ENCODE measurements at regions not wholly inside any gene's neighbourhood (a gene's known extent, or its start where the extent isn't known, plus 50 kb on each side); places are given as distances from the start of the nearest gene placed in this dataset.
A peak's percentile ranks its signal among the peaks of the same experiment; 100 is the strongest.

- in situ Hi-C loops (cut with HindIII; ENCODE audit: low sequenced_read_pairs): no loop called here
- no peak for DNase-seq (ENCODE audit: low spot score)
Observed at GRCh38 chr1:78787544-78787943, 137.9 kb downstream of the IFI44 start.

- in situ Hi-C loops (cut with HindIII; ENCODE audit: low sequenced_read_pairs): no loop called here
- no peak for DNase-seq (ENCODE audit: low spot score)
Observed at GRCh38 chr1:78790174-78790573, 140.5 kb downstream of the IFI44 start.

- in situ Hi-C loops (cut with HindIII; ENCODE audit: low sequenced_read_pairs): no loop called here
Observed at GRCh38 chr1:78792756-78793155, 143.1 kb downstream of the IFI44 start.

GRCh38 chr1:78797108-78797781, 147.6 kb downstream of the IFI44 start:
- DNase-seq (ENCODE audit: low spot score): no peak

More at GRCh38 chr1:78792756-78793155, 143.1 kb downstream of the IFI44 start:
- no peak for DNase-seq (ENCODE audit: low spot score)

GRCh38 chr1:78799926-78800325, 150.3 kb downstream of the IFI44 start:
- in situ Hi-C loops (cut with HindIII; ENCODE audit: low sequenced_read_pairs): no loop called here
- DNase-seq (ENCODE audit: low spot score): no peak

More at GRCh38 chr1:78797108-78797781, 147.6 kb downstream of the IFI44 start:
- in situ Hi-C loops (cut with HindIII; ENCODE audit: low sequenced_read_pairs): no loop called here

GRCh38 chr1:78814176-78814575, 164.5 kb downstream of the IFI44 start:
- DNase-seq (ENCODE audit: low spot score): no peak
- in situ Hi-C loops (cut with HindIII; ENCODE audit: low sequenced_read_pairs): no loop called here

GRCh38 chr1:78825561-78825960, 175.9 kb downstream of the IFI44 start:
- DNase-seq (ENCODE audit: low spot score): no peak
- in situ Hi-C loops (cut with HindIII; ENCODE audit: low sequenced_read_pairs): no loop called here

- no peak for DNase-seq (ENCODE audit: low spot score)
- in situ Hi-C loops (cut with HindIII; ENCODE audit: low sequenced_read_pairs): no loop called here
Observed at GRCh38 chr1:78829644-78830043, 176.9 kb downstream of the ADGRL4 start.

GRCh38 chr1:78830321-78830720, 176.2 kb downstream of the ADGRL4 start:
- in situ Hi-C loops (cut with HindIII; ENCODE audit: low sequenced_read_pairs): no loop called here
- DNase-seq (ENCODE audit: low spot score): no peak

GRCh38 chr1:78831731-78832360, 174.7 kb downstream of the ADGRL4 start:
- in situ Hi-C loops (cut with HindIII; ENCODE audit: low sequenced_read_pairs): no loop called here
- DNase-seq (ENCODE audit: low spot score): no peak

GRCh38 chr1:78833491-78833890, 173.0 kb downstream of the ADGRL4 start:
- DNase-seq (ENCODE audit: low spot score): no peak
- in situ Hi-C loops (cut with HindIII; ENCODE audit: low sequenced_read_pairs): no loop called here

GRCh38 chr1:78834201-78834741, 172.3 kb downstream of the ADGRL4 start:
- in situ Hi-C loops (cut with HindIII; ENCODE audit: low sequenced_read_pairs): no loop called here
- no peak for DNase-seq (ENCODE audit: low spot score)

GRCh38 chr1:78836726-78837125, 169.8 kb downstream of the ADGRL4 start:
- in situ Hi-C loops (cut with HindIII; ENCODE audit: low sequenced_read_pairs): no loop called here
- no peak for DNase-seq (ENCODE audit: low spot score)

- in situ Hi-C loops (cut with HindIII; ENCODE audit: low sequenced_read_pairs): no loop called here
- peak; percentile 39 for DNase-seq (ENCODE audit: low spot score)
Observed at GRCh38 chr1:78839704-78840277, 166.7 kb downstream of the ADGRL4 start.
